NCI-H748 treated with DMSO at 0.1 percent for 48 hours (cell line): ENCODE measurements at regions not wholly inside any gene's neighbourhood (a gene's known extent, or its start where the extent isn't known, plus 50 kb on each side); places are given as distances from the start of the nearest gene placed in this dataset.
"Not testable (repeated sequence)": the region's sequence is repeated elsewhere in the genome, so short reads cannot be mapped to it uniquely, and the experiment has no call there.

ENCODE experiments used
- DNase-seq: peaks from one replicate; lab custom pipeline; 2025; lab: John Stamatoyannopoulos, UW

DNA sequence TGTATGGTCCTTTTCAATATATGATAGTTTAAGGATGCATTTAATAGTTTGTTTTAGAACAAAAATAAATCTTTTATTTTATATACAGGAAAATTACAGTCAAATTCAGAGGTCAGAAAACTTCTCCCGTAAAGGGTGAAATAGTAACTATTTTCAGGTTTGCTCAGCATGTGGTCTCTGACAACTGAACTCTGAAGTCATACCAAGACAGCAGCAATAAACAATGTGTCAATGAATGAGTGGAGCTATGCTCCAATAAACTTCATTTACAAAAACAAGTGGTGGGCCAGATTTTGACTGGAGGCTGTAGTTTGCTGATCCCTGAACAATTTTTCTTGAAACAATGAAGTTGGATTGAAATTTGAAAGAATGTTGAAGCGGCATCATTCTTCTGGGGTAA, 123.6 kb downstream of the ZNF248 start:
- no peak for DNase-seq

GRCh38 chr10:37732685-37733084, 124.7 kb downstream of the ZNF248 start:
- no peak for DNase-seq

DNA sequence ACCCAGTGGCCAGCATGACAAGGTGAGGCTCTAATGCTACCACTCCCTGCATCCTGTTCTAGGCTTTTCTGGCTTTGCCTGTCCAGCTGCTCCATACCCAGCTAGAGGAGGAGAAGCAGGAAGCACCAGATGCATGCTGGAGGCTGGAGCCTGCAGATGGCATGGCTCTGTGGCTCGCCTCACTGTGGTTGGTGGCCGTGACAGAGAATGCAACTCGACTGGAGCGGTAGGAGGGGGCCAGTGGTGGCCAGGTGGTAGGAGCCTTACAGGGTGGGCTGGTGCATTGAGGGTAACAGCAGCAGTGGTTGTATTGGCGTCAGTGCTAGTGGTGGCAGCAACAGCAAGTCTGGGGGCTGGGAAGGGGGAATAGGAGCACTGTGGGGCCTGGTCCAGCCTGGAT, 128.6 kb downstream of the ZNF248 start:
- no peak for DNase-seq

DNA sequence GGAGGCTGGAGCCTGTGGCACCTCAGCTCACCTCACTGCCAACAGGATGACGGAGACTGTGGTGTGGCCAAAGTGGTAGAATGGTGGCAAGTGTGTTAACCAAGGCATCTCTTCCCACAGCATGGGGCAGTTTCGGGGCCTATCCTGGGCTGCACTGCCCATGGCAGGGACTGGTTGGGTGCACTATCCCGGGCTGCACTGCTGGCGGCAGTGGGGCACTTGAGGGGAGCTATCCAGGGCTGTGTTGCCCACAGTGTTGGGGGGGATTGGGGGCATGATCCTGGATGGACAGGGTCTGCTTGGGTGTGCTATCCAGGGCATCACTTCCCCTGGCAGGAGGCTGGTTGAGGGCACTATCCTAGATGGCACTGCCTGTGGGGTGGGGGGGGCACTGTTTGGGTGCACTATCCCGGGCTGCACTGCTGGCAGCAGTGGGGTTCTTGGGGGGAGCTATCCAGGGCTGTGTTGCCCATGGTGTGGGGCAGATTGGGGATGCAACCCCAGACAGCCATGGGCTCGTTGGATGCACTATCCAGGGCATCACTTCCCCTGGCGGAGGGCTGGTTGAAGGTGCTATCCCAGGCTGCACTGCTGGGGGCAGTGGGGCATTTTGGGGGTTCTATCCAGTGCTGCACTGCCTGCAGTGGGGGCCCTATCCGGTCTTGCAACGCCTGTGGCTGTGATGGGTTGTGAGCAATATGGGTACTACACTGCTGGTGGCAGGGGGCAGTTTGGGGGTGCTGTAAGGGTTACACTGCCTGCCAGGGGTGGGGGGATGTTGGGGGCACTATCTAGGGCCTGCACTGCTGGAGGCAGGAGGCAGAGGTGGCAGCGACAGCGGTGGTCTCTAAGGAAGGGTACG, 129.7 kb downstream of the ZNF248 start:
- DNase-seq = no peak

GRCh38 chr10:37721100-37721499, 136.3 kb downstream of the ZNF248 start:
- no peak for DNase-seq

- not testable (repeated sequence) for DNase-seq
Measured at GRCh38 chr10:37718060-37718459, 139.3 kb downstream of the ZNF248 start.

DNA sequence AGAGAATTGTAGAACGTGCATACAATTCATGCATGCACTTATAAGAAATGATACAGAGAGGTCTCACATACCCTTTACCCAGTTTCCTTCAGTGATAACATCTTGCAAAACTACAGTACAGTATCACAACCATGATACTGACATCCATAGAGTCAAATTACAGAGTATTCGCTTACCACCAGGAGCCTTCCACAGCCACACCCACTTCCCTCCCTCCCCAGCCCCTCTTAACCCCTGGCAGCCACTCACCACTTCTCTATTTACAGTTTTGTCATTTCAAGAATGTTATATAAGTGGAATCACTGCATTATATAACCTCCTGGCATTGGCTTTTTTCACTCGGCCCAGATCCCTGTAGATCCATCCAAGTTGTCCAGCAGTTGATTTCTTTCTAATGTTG, 143.8 kb downstream of the ZNF248 start:
- DNase-seq = no peak

- no peak for DNase-seq
Measured at GRCh38 chr10:37713132-37713501, 144.3 kb downstream of the ZNF248 start.

- DNase-seq = no peak
Measured at GRCh38 chr10:37712489-37713131, 144.8 kb downstream of the ZNF248 start.

GRCh38 chr10:37711617-37712488, 145.6 kb downstream of the ZNF248 start:
- no peak for DNase-seq

DNA sequence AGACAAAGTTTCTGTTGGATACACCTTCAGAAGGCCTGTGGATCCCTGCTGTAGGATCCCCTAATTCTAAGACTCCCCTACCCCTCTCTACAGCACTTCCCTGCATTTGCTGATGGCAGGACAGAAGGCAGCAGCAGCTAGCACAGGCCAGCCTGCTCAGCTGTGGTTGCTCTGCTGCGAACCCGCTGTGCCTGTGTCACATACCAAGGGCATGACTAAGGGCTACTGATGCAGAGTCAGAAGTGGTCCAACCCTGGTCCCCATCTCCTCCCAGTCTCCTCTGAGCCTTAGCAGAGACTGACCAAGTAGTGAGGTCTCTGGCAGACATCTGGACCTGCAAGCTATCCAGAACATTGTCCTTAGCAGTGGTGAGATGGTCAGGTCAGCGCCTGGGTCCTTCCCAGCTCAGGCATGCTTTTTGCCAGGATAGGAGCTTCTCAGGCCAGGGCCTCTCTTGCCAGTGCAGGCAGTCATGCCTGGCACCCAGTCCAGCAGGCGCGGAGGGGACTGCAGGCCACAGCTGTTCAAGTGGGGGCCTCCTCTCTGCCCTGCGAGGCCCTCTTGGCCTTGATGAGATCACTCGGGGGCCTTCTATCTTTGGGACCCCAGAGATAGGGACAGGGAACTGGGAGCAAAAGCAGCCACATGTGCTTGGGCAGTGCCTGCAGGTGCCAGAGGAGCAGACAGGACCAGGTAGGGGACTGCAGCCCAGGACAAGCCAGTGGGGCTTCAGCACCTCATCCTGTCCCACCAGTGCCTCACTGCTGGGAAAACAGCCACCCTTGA, 146.4 kb downstream of the ZNF248 start:
- DNase-seq = no peak

DNA sequence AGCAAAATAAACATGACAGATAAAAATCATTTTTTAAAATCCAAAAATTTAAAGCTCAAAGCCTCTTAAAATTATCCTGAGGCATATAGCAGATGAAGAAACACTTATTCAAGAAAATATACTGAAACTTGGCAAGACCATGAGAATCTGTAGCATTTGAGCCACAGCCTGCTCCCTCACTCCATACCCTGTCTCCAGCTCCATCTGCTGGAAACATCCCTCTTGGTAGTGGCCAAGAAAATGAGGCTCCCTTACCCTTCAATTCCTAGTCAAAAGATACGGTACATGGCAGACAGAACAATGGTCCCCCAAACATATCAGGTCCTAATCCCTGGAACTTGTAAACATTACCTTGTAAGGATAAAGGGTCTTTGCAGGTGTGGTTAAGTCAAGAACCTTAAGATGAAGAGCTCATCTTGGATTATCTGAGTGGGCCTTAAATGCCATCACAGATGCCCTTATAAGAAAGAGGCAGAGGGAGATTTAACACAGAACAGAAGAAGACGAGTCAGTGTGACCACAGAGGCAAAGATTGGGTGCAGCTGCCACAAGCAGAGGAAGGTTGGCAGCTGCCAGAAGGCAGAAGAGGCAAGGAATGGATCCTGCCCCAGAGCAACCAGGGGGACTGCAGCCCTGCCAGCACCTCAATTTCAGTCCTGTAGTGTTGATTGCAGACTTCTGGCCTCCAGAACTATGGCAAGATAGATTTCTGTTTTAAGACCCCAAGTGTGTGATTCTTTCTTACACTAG, 149.4 kb downstream of the ZNF248 start:
- no peak for DNase-seq

GRCh38 chr10:37704566-37704965, 152.8 kb downstream of the ZNF248 start:
- no peak for DNase-seq

DNA sequence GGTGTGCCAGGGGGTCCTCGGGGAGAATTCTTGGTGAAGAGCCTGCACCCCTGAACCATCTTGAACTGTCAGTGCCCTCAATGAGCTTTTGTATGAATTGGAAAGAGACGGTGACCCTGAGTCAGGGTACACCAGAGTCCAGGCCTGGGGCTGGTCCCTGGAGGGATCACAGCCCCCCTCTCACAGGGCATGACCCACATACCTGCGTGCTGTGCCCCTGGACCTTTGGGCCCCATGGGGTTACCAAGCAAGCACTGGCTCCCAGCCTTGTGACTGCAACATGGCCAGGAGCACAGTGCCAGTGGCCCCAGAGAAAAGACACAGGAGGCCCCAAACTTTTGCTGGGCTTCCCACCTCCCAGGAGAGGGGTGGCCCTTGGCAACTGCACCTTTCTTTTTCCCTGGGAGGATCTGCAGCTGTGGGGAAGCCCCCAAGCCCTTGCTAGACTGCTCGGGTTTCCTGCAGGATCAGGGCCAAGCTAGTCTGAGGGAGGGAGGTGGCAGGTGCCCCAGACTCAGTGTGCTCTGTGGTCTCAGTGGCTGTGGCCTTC, 153.5 kb downstream of the ZNF248 start:
- DNase-seq = no peak

GRCh38 chr10:37703114-37703513, 154.3 kb downstream of the ZNF248 start:
- DNase-seq = no peak

- DNase-seq = no peak
Measured at GRCh38 chr10:37701781-37702493, 155.5 kb downstream of the ZNF248 start.

DNA sequence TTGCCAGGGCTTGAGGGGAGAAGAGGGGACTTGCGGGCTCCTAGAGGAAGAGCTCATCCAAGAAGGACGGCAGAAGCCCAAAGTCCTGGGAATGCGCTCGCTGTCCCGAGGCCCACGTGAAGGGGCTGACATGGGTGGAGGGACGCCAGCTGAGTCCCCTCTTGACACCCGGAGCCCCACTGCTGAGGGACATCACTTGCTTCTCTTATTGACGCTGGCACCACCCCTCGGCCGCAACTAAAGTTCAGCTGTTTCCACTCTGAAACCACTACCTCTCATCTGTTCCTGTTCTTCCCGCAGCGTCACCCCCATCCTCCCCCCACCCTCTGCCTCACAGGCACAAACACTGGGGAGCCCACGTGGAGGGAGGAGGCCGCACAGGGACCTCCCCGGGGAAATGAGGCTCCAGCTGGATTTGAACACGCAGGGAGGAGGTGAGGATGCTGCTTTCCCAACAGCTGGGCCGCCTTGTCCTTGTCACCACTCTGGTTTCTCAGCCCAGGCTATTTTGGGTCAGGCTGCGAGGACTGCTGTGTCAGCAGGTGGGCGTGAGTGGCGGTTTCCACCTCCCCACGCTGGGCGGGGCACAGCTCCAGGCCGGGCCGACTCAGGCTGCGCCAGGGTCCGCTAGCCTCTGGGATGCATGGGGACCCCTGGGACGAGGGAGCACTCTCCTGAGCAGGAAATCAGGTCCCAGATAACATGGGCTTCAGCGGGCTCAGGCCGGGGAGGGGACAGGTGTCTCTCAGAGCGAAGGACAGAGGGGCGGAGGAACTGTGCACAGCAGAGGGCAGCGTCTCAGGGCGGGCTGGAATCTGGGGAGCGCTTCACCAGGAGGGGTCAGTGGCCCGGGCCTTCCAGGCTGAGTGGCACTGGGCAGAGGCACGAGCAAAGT, 156.3 kb downstream of the ZNF248 start:
- DNase-seq = no peak

DNA sequence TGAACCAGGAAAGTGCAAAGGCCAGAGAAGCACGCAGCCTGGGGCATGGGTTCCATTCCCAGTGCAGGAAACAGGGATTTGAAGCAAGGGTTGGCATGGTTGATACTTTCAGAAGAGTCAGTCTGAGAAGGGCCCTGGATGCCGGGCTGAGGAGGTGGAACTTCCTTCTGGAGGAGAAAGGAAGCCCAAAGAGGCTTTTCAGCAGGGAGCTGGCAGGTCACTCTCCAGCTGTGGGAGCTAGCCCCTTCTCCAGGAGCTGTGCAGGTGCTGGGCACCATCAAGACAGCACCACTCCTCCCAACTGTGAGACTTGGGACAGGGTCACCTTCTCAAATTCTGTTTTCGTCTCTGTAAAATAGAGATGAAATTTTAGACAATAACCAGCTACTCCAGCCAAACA, 169.8 kb downstream of the ZNF248 start:
- no peak for DNase-seq
